Left forelimb (tissue), 1 donor: ENCODE measurements at regions not wholly inside any gene's neighbourhood (a gene's known extent, or its start where the extent isn't known, plus 50 kb on each side); places are given as distances from the start of the nearest gene placed in this dataset.

Experiments
- DNase-seq: peaks from one replicate; pipeline ENCODE4 v3.0.0-alpha.2; 2018; ENCODE audit warnings: low spot score

DNA sequence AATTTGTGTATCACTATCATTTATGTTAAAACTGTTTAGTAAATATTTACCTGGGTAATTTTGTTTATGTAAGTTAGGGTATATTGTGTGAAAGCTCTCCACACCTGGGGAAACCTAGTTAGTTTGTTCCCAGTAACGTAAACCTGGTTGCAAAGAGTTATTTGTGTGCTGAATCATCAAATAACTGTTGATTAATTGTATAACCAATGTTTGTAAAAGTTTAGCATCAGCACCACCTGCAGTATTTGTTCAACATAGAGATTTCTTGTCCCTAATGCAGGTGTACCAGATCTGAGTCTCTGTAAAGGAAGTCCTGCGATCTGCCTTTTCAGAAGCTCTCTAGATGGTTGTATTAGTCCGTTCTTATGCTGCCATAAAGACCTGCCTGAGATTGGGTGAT lies 440.4 kb downstream of the COL12A1 start:
- no peak for DNase-seq

DNA sequence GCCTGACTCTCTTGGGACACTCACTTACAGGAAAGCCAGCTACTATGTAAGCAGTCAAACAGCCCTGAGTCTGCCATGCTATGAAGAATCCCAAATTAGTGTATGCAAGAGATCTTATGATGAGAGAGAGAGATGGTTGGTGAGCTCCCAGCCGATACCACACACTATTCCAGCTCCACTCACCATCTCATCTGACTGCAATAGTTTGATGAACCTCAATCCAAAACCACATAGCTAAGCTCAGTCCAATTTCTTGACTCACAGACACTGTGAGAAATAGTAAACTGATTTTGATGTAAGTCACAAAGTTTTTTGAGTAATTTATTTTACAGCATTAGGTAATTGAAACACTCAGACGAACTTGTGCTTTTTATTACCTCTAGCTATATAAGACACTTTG lies 441.4 kb downstream of the COL12A1 start:
- no peak for DNase-seq

DNA sequence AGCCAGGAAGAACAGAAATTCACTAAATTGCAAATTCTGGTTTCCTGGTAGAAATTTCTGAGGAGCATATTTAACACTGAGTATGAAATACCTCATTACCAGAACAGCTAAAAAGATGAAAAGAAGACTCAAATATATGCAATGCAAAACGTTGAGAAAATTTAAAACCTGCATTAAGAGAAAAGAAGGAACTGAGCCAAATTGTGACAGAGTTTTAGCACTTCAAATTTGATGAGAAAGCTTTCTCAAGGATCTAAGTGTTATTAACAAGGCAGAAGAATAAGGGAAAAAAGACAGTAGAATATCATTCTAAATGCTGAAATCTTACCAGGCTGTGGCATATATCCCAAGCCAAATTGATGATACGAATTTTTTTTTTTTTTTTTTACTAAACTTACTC lies 443.0 kb downstream of the COL12A1 start:
- no peak for DNase-seq

DNA sequence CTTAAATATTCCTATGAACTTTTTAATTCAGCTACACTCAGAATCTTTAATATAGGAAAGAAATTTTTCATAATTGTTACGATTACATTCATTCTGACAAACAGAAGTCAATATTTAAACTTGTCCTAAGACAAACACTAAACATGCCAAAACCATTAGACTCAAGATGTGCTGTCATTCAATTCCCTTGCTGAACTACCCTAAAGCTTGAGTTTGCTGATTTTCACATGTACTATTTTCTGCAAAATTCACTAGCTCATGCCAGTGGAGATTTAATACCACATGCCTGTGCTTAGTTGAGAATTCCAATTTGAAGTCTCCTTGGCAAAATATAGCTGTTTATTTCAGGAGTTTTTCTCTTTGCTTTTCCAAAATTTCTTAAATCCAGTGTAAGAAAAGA lies 448.0 kb downstream of the COL12A1 start:
- DNase-seq = no peak

DNA sequence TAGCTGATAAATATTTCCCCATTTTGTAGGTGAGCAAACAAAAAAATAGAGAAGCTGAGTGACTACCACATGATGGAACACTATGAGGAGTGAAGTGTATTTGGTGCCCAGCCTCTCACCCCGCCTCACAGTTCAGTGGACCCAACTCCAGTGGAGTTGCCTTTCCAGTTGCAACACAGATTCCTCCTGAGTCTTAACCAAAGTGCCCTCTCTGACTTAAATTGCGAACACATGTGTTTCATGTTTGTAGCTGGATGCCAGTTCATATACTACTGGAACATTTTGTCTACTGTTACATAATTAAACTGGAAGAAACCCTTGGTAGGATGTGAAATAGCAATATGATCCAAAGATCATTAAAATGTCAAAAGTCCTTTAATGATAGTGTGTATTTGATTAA lies 448.9 kb downstream of the COL12A1 start:
- no peak for DNase-seq

DNA sequence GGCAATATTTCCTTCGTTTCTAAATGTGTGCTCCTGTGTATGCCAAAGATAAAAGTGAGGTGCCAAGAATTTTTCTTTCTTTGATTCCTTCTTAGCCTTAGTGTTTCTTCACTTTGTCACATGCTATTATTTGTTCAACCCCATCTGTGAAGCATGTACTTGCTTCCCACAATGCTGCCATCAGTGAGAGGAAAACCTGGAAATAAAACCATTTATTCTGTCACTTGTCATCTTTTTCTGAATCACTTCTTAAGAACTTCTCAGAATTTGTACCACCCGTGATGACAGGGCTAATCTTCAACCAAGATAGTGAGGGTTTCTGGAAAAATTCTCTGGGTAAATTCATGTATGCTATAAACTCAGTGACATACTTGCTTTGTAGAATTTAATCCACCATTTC lies 450.1 kb downstream of the COL12A1 start:
- DNase-seq = no peak

DNA sequence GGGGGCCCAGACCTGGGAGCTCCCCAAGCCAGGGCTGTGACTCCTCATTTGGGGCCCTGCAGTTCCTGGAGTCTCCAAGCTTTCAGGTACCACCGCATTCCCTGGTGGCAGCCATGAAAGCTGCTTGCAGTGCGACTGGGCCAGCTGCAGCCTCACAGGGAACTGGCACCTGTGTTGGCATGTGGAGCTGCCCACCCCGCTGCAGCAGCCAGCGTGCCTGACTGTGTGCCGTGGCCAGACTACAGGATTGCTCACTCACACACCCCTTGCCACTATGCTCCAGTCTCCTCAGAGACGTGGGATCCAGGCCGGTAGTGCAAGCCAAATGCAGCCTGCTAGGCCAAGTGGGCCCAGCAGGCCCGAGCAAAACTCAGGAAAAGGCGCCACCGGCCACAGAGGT lies 450.7 kb downstream of the COL12A1 start:
- DNase-seq = no peak

DNA sequence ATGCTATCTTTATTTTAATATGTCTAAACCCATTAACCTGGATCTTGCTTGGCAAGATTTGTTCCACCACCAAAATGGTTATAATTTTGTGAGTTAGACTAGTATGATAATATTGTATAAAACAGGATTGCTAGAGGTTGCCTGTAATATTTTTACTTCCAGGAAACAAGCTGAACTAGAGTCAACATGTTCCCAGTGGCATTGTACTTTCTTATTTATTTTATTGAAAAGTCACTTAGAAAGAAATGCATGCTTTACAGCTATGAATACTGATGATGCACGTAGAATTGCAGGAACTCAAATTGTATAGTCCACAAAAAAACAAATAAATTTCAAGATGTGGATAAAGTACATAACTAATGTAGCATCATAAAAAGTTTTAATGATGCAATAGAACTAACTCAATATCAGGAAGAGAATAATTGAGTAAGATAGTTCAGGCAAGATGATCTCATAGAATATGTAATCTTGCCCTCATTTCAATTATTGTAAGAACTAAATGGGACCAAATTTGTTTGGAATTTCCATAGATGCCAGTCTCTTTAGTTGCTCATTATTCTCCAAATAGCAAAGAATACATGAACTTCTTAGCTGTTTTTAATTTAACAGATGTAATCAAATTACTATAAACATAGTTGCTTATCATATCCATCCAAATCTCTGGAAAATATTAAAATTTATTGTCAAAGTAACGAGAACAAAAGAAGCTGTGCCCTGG lies 451.8 kb downstream of the COL12A1 start:
- no peak for DNase-seq

DNA sequence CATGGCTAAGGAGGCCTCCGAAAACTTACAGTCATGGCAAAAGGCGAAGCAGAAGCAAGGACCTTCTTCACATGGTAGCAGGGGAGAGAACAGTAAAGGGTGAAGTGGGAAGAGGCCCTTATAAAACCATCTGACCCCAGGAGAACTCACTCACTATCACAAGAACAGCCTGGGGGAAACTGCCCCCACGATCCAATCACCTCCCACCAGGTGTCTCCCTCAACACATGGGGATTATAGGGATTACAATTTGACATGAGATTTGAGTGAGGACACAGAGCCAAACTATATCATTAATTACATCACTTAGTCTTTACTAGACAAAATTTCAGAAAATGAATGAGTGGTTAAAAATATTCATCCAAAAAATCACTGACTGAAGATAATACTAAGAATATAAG lies 453.6 kb downstream of the COL12A1 start:
- no peak for DNase-seq

DNA sequence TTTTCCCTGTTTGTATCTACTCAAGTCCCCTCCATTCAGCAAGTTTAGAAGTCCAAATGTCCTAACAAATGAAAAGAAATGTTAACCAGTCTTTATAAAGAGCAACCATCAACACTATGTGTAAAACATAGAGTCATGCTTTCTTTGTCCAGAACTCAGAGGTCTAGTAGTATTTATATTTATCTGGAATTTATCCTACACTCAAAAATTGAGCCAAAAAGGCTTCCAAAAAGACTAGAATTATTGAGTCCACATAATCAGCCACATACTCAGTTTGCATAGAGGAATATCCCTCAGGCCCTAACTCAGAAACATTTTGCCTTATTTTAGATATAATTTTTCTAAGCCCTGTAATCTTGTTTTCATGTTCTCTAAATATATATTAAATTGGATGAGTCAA lies 455.0 kb downstream of the COL12A1 start:
- no peak for DNase-seq

DNA sequence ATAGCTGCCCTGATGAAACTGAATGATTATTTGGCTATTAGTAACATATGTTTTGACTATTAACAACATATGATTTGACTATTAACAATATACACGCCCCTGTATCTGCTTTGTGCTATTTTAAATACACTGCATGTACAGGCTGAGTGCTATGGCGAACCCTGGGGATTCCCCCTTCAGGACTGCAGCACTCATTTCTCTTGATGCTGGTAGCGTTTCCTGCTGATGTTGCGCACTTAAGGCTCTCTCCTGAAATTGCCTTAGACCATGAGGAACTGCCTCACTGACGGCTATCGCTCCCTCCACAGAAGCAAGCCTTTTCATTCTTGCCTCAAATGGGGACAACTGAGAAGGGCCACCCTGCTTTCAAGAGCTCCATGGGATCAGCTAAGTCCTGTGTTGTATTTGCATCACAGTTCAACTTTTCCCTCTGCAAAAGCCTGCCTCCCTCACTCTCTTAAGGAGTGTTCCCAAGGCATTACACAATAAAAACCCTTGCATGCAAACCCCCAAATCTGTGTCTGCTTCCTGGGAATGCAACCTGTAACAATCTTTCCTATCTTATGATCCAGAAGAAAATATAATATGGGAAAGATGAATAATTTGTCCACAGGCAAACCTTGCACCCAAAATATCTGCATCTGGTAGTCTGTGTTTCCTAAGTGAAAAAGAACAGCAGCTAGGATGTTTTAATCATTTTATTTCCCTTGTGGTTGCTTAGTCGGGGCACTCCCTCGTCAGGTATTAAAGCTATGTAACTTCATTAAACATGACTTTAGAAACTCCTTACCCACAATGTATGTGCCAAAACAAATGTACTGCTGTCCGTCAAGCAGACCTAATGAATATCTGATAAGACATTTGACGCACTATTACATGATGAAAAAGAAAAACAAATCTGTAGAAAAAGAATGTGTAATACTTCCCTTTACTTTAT lies 456.4 kb downstream of the COL12A1 start:
- no peak for DNase-seq

DNA sequence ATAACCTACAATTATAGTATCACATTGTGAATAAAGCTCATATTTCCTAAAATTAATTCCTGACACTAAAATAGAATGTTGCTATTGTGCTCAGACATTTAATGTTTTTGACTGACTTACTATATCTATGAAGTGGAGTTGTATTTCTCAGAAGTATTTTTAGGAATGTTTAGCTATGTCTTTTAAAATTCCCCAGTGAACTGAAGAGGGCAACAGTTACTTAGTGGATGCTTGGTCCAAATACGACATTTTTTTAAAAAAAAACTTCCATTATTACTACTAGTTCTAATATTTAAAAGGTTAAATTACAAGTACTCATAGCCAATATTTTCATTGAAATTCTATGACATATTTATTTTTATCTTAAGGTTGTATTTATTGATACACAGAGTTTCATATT lies 460.2 kb downstream of the COL12A1 start:
- DNase-seq = no peak

DNA sequence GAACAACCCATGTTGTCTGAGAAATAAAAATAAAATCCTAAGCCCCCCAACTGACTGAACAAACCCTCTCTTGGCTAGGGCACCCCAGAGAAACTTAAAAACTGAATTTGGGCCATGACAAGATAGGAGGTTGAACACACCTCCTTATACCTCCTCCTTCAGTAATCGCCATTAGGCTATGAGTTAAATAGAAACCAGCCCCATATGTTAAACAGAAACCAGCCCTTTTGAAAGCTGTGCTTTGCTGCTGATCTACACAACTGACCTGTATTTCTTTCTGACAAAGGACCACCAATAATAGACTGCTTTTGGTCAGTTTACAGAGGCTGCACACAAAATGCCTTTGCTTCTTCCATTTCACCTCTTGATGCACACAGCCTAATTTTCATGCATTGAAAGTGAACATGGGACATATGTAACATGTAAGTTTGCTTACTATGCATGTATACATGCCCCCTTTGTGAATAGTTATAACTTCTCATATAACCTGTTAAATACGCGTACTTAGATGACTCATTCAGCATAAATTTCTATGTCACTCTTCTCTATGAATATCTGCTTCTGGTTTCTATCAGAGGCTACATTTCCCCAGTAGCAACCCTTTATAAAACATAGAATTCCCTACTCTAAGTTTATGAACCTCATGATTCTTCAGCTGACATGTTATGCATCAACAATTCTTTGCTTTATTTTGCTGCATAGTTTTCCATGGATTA lies 462.9 kb downstream of the COL12A1 start:
- no peak for DNase-seq

DNA sequence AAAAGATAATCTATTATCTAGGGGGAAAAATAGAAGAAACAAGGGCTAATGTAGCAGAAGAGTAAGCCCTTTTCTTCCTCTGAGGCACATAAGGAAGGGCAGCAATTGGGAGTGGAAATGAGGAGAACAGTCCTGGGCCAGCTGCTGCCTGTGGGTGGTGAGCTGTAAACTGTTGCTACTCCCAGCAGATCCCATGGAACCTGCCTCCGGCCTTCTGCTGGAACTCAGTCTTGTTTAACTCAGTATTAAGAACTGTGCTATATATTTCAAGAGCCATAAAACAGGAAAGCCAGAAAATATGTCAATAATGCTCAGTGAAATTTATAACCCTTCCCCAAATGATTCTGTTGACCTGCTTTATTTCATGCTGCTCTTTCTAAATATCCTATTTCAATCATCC lies 464.2 kb downstream of the COL12A1 start:
- no peak for DNase-seq

DNA sequence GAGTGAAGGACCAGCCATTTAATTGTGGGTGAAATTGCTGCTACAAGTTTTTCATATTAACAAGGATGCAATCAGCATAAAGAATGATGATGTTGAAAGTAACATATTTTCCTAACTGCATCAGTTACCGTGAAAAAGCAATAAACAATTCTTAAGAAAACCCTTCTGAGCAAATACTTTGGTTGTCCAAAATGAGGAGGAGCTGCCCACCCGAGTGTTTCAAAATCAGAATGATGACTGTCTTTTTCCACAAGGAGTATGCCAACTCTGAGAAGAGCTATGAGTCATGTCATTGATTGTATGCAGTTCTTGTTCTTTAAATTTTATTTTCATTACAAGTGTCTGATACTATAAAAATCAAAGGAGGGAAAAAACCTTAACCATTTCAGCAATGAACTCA lies 470.5 kb downstream of the COL12A1 start:
- no peak for DNase-seq

DNA sequence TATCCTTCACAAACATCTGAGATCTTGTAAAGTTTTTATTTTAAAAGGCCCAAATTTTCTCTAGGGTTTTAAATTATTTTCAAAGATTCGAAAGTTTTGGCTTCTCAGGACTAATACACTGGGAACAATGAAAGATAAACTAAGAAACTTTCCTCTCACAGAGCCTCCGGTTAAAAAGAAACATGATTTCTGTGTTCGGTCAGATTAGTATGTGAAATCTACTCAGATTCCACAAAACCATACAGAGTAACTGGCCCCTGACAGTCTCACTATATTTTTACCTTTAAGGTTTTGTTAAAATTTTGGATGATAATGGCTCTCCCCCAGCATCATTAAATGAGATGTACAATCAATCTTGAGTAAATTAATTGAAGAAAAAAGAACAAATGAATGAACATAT lies 471.0 kb downstream of the COL12A1 start:
- DNase-seq = no peak

DNA sequence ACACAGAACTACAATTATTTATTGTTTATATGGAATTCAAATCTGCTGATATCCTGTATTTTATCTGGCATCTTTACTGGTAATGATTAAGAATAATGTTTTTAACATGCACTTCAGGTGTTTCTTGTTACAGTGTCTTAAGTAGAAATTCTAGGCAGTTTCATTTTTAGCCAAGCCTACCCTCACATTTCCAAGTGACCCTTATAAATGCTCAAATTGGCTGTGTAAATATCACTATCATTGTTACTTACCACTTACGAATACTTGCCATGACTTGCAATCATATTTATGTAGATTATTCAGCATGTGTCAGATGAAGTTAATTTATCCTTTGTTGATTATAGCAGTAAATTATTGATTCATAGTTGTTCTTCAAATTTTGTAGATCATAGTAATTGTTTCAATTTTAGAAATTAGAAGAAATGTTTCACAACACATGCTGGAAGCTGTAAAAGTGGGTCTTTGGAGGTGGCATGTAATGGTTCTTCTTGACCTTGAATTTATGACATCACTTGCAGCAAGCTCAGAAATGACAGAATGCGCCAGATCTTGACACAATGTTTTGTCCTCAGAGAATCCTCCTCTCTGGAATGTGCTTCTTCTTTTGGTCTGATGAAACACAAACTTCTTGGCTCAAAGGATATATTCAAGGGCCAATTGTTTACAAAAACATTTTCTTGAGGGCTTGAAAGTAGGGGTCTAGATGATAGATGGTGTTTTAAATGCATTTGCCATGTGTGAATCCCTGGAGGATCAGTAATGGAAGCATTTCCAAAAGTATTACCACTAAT lies 471.8 kb downstream of the COL12A1 start:
- no peak for DNase-seq

DNA sequence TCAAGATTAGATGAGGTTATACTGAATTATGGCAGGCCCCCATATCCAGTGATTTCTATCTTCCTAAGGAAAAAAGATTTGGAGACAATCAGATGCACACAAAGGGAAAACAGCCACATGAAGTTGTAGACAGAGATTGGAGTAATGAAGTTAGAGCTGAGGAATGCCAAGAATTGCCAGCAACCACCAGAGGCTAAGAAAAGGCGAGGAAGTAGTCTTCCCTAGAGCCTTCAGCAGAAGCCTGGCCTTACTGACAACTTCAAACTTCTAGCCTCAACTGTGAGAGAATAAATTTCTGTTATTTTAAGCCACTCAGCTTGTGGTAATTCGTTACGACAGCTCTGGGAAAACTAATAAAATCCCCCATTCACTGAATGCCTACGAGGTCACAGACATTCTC lies 473.9 kb downstream of the COL12A1 start:
- no peak for DNase-seq

DNA sequence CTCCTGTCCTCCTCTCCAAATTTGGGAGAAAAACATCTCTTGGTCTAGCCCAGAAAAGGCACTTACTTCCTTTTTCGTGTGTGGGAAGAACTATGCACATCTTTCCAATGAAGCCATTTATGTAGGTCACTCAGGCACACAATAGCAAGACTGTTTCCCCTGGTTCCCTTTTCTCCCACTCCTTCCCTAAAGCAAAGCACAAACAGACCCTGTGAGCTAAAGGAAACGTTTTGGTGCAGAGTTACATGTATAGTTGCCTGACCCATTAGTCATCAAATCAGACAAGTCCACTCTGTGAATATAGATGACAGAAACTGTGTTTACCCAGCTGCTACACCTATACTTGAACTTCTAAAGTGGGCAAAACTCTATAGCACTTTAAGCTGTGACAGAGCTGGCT lies 474.6 kb downstream of the COL12A1 start:
- no peak for DNase-seq

DNA sequence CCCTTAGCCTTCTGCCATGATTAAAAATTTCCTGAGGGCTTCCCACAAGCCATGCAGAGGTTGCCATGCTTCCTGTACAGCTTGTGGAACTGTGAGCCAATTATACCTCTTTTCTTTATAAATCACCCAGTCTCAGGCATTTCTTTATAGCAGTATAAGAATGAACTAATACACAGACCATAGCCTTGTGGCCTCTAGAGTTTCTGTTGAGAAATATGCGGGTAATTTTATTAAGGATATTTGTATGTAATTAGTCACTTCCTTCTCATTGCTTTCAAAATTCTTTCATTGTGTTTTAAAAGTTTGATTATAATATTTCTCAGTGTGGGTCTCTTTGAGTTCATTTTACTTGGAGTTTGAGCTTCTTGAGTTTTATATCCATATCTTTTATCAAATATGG lies 484.9 kb downstream of the COL12A1 start:
- no peak for DNase-seq

DNA sequence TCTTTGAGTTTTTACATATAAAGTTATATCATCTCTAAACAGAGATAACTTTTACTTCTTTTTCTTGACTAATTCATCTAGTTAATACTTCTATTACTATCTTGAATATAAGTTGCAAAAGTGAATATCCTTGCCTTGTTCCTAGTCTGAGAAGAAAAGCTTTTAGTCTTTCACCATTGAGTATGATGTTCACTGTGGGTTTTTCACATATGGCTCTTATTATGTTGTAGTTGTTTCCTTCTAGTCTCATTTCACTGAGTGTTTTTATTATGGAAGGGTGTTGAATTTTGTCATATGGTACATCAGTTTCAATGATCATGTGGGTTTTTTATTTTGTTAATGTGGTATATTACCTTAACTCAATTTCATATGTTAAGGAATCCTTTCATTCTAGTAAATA lies 488.3 kb downstream of the COL12A1 start:
- no peak for DNase-seq
